Colonic mucosa (tissue), 4 donors: ENCODE measurements at regions not wholly inside any gene's neighbourhood (a gene's known extent, or its start where the extent isn't known, plus 50 kb on each side); places are given as distances from the start of the nearest gene placed in this dataset.
"Not testable (repeated sequence)": the region's sequence is repeated elsewhere in the genome, so short reads cannot be mapped to it uniquely, and the experiment has no call there.

ENCODE experiments used
- DNase-seq: peaks from one replicate; pipeline ENCODE4 v3.0.0-alpha.2; 2020
- H3K27ac ChIP-seq: fragments of 200-600 bp; one replicate; pipeline ENCODE4 v1.8.0; 2021
- H3K27me3 ChIP-seq: fragments of 200-600 bp; one replicate; pipeline ENCODE4 v1.8.0; 2021
- H3K36me3 ChIP-seq: fragments of 200-600 bp; one replicate; pipeline ENCODE4 v1.8.0; 2021
- H3K4me1 ChIP-seq: fragments of 200-600 bp; one replicate; pipeline ENCODE4 v1.8.0; 2021; ENCODE audit warnings: mild to moderate bottlenecking
- H3K4me3 ChIP-seq: fragments of 200-600 bp; one replicate; pipeline ENCODE4 v1.8.0; 2021
- H3K9ac ChIP-seq, 2 donors: one replicate each; pipeline ENCODE4 v1.7.0; 2013; ENCODE audit warnings: control low read depth in 2 of 2, low read depth in 2 of 2, low read length in 2 of 2
- H3K9me3 ChIP-seq: fragments of 200-600 bp; one replicate; pipeline ENCODE4 v1.8.0; 2021
- intact Hi-C: fragments of 100-400 bp; cut with DNase I; formaldehyde crosslinking; loops from one replicate; pipeline ENCODE4 v1.14.1; 2022
- TF ChIP-seq, protein P1 (sequence below): fragments of 200-600 bp; IDR thresholded peaks from one replicate; pipeline ENCODE4 v1.8.0; 2022; ENCODE audit warnings: antibody characterized with exemption, mild to moderate bottlenecking
- donor health status: healthy.
- donor health status: DM: no; HTN: no; CAD: no.
- donor health status: DM: no; HTN: no; CAD: no.

DNA sequence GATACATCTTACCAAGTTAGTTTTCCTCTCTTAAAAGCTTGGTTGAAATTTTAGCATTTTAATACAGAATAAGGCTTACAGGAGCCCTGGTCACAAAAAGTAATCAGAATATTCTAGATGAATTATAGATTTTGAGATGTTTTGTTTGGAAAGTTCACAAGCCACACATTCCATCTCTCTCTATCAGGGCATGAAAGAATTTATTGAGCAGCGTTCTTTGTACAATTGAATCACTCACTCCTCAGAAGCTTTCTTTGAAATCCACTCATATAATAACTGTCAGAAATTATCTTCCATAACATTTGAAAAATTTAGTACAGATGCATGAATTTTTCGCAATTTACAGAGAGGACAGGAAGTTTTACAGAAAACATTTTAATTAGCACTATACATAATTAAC is 938.6 kb upstream of the MDGA2 start:
- Histone ChIP-seq H3K36me3 (no peaks in the 10 kb centered on the region), H3K27ac (no peak overlapping the region), H3K9me3 (no peaks in the 10 kb centered on the region), H3K27me3 (no peaks in the 10 kb centered on the region), H3K4me1 (no peaks in the 10 kb centered on the region), H3K4me3 (no peak overlapping the region), H3K9ac (no peak overlapping the region)
- intact Hi-C loops: no loop called here
- DNase-seq: no peak
- TF ChIP-seq, protein P1, sequence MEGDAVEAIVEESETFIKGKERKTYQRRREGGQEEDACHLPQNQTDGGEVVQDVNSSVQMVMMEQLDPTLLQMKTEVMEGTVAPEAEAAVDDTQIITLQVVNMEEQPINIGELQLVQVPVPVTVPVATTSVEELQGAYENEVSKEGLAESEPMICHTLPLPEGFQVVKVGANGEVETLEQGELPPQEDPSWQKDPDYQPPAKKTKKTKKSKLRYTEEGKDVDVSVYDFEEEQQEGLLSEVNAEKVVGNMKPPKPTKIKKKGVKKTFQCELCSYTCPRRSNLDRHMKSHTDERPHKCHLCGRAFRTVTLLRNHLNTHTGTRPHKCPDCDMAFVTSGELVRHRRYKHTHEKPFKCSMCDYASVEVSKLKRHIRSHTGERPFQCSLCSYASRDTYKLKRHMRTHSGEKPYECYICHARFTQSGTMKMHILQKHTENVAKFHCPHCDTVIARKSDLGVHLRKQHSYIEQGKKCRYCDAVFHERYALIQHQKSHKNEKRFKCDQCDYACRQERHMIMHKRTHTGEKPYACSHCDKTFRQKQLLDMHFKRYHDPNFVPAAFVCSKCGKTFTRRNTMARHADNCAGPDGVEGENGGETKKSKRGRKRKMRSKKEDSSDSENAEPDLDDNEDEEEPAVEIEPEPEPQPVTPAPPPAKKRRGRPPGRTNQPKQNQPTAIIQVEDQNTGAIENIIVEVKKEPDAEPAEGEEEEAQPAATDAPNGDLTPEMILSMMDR: no peak

DNA sequence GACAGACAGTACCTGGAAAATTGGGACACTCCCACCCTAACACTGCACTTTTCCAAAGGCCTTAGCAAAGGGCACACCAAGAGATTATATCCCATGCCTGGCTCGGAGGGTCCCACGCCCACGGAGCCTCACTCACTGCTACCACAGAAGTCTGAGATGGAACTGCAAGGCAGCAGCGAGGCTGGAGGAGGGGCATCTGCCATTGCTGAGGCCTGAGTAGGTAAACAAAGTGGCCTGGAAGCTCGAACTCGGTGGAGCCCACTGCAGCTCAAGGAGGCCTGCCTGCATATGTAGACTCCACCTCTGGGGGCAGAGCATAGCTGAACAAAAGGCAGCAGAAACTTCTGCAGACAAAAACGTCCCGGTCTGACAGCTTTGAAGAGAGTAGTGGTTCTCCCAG is 931.6 kb upstream of the MDGA2 start:
- H3K9me3 ChIP-seq, H3K36me3 ChIP-seq, H3K9ac ChIP-seq, intact Hi-C loops, DNase-seq, H3K27me3 ChIP-seq, H3K4me1 ChIP-seq, H3K27ac ChIP-seq, H3K4me3 ChIP-seq: not testable (repeated sequence)

DNA sequence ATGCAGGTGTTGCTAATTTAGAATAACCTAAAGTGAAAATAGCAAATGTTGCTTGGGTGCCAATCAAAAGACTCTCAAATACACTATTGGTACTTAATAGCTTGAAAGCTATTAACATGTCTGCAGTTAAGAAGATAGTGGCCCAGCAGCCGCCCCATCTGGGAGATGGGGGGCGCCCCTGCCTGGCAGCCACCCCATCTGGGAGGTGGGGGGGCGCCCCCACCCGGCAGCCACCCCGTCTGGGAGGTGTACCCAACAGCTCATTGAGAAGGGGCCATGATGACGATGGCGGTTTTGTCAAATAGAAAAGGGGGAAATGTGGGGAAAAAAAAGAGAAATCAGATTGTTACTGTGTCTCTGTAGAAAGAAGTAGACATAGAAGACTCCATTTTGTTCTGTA is 923.1 kb upstream of the MDGA2 start:
- no peak for DNase-seq
- intact Hi-C loops: no loop called here
- Histone ChIP-seq H3K9me3 (no peaks in the 10 kb centered on the region), H3K27me3 (no peaks in the 10 kb centered on the region), H3K36me3 (no peaks in the 10 kb centered on the region), H3K9ac (no peak overlapping the region), H3K27ac (no peak overlapping the region), H3K4me3 (no peak overlapping the region), H3K4me1 (no peaks in the 10 kb centered on the region)
- TF ChIP-seq, protein P1: no peak

DNA sequence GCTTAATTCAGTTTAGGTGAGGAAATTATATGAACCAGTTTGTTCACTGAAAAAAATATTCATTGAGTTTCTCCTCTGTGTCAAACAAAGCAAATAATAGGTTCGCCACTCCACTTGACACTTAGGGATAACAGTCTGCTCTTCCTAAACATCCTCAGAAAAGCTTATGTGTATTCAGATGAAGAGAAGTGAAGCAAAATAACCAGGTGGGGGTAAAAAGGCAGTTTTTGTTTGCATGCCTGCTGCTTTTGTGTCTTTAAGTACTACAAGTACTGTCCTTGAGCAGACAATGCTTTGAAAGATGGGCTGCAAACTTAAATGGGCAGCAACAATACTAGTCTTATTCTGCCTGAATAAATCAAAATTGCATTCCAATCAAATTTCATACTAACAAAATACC is 910.7 kb upstream of the MDGA2 start:
- Histone ChIP-seq H3K27me3 (no peaks in the 10 kb centered on the region), H3K4me1 (no peaks in the 10 kb centered on the region), H3K9ac (no peak overlapping the region), H3K27ac (no peak overlapping the region), H3K36me3 (no peaks in the 10 kb centered on the region), H3K9me3 (no peaks in the 10 kb centered on the region), H3K4me3 (no peak overlapping the region)
- TF ChIP-seq, protein P1: no peak
- no peak for DNase-seq
- intact Hi-C loops: no loop called here

DNA sequence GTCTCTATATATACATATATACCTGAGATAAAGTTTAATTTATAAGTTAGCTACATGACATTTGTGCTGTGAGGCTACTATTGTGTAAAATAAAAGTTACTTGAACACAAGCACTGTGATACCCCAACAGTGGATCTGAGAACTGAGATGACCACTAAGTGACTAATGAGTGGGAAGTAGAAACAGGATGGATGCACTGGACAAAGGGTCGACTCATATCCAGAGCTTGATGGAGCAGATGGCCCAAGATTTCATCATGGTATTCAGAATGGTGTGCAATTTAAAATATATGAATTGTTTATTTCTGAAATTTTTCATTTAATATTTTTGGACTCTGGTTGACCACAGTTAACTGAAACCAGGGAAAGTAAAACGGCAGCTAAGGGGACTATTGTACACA is 908.6 kb upstream of the MDGA2 start:
- Histone ChIP-seq H3K36me3 (no peaks in the 10 kb centered on the region), H3K9me3 (no peaks in the 10 kb centered on the region), H3K9ac (no peak overlapping the region), H3K27ac (no peak overlapping the region), H3K27me3 (no peaks in the 10 kb centered on the region), H3K4me3 (no peak overlapping the region), H3K4me1 (no peaks in the 10 kb centered on the region)
- DNase-seq: no peak
- TF ChIP-seq, protein P1: no peak
- intact Hi-C loops: no loop called here

DNA sequence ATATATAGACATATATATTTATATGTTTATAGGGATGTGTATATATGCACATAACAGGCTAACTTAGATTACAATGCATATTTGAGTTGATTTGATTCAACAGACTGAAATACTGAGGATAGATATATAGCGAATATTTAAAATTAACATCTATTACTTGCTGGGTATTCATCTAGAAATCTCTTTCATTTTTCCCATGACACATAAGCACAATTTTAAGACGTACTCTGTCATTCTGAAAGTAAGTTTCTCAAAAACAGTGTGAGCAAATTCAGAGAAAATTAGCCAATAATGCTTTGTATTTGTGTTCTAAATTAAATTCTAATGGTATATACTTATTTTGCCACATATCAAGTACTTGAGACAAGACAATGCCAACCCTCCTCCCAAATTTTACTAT is 907.5 kb upstream of the MDGA2 start:
- H3K36me3 ChIP-seq: no peaks in the 10 kb centered on the region
- no peak overlapping the region for H3K27ac ChIP-seq
- H3K9ac ChIP-seq: no peak overlapping the region
- TF ChIP-seq, protein P1: no peak
- H3K4me1 ChIP-seq: no peaks in the 10 kb centered on the region
- no peaks in the 10 kb centered on the region for H3K27me3 ChIP-seq
- intact Hi-C loops: no loop called here
- no peak for DNase-seq
- no peak overlapping the region for H3K4me3 ChIP-seq
- no peaks in the 10 kb centered on the region for H3K9me3 ChIP-seq
